Stimulated activated effector memory CD8-positive, alpha-beta T cell treated with anti-CD3 and anti-CD28 coated beads, Interleukin-12 subunit alpha, Interleukin-12 subunit beta, amount 100 ng/mL, for 72 hours (primary cell): ENCODE measurements at regions not wholly inside any gene's neighbourhood (a gene's known extent, or its start where the extent isn't known, plus 50 kb on each side); places are given as distances from the start of the nearest gene placed in this dataset.
A peak's percentile ranks its signal among the peaks of the same experiment; 100 is the strongest.

Source experiments
- ATAC-seq: fragments of 150-1000 bp; cut with Tn5 transposase; 2 replicates; pipeline ENCODE4 v1.10.0; 2021
- DNase-seq, 2 donors: peaks; one replicate each; pipeline ENCODE4 v3.0.0; 2021 to 2022; ENCODE audit warnings: low spot score in 2 of 2
- H3K27ac Mint-ChIP-seq: one replicate; pipeline ENCODE4 v1.8.0; 2022; ENCODE audit warnings: mild to moderate bottlenecking, mixed read lengths
- H3K36me3 Mint-ChIP-seq: one replicate; pipeline ENCODE4 v1.8.0; 2022; ENCODE audit warnings: mild to moderate bottlenecking, mixed read lengths
- H3K4me1 Mint-ChIP-seq: one replicate; pipeline ENCODE4 v1.8.0; 2022; ENCODE audit warnings: mixed read lengths
- H3K4me3 Mint-ChIP-seq: one replicate; pipeline ENCODE4 v1.8.0; 2022; ENCODE audit warnings: mild to moderate bottlenecking, mixed read lengths
- H3K9me3 Mint-ChIP-seq: one replicate; pipeline ENCODE4 v1.8.0; 2022; ENCODE audit warnings: mixed read lengths

GRCh38 chr4:177555007-177555574, 112.9 kb upstream of the AGA start:
- Mint-ChIP-seq H3K27ac (no peak overlapping the region), H3K36me3 (no peaks in the 10 kb centered on the region), H3K4me1 (no peaks in the 10 kb centered on the region), H3K4me3 (no peak overlapping the region), H3K9me3 (no peaks in the 10 kb centered on the region)
- ATAC-seq: no peak
- DNase-seq: peak in 1 of 2 donors; percentile 50

DNA sequence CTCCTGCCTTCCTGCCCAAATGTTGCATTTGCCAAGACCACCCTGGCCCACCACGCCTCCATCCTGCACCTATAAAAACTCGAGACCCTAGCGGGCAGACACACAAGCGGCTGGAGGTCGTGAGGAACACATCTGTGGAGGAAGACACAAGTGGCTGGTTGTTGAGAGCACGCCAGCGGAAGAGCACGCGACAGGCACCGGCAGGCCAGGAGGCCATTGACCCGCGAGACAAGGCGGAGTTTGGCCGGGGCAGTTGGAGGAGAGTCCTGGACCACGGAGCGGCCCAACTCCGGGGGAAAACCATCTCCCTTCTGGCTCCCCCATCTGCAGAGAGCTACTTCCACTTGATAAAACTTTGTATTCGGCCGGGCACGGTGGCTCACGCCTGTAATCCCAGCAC, 115.2 kb upstream of the AGA start:
- Mint-ChIP-seq H3K36me3 (no peaks in the 10 kb centered on the region), H3K4me3 (no peak overlapping the region), H3K4me1 (no peaks in the 10 kb centered on the region), H3K27ac (no peak overlapping the region), H3K9me3 (no peaks in the 10 kb centered on the region)
- ATAC-seq (no peak), DNase-seq (no peak)

DNA sequence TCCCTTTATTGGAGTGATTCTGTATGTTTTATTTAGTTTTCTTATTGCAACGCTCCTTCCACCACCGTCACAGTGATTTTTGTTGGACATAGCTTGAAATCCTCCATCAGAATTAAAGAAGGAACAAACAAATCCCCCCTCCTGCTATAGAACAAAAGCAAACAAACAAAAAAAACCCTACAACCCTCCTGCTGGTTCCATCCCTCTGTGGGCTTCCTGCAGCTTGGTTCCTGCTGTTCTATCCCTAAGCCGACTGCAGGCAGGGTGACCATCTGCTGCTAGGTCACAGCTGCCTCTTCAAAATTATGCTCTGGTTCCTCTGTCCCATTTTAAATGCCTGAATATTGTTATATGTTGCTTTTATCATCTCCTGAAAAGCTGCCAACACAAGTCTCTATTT, 116.8 kb upstream of the AGA start:
- H3K9me3 Mint-ChIP-seq: no peaks in the 10 kb centered on the region
- H3K36me3 Mint-ChIP-seq: no peaks in the 10 kb centered on the region
- no peak for ATAC-seq
- H3K27ac Mint-ChIP-seq: no peak overlapping the region
- H3K4me3 Mint-ChIP-seq: no peak overlapping the region
- H3K4me1 Mint-ChIP-seq: no peaks in the 10 kb centered on the region
- no peak for DNase-seq

- ATAC-seq: no peak
- no peak for DNase-seq
- H3K27ac Mint-ChIP-seq: no peak overlapping the region
Observed at GRCh38 chr4:177562163-177562562, 119.9 kb upstream of the AGA start.

DNA sequence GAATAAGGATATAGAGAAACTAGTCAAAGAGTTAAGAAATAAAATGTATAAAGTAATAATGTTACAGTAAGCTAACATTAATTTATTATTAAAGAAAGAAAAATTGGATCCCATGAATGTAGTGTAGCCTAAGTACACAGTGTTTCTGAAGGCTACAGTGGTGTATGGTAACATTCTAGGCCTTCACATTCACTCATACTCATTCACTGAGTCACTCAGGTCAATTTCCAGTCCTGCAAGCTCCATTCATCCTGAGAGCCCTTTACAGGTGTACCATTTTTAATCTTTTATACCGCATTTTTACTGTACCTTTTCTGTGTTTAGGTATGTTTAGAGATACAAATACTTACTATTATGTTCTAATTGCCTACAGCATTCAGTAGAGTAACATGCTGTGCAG, 120.6 kb upstream of the AGA start:
- H3K4me3 Mint-ChIP-seq: no peak overlapping the region
- no peak for ATAC-seq
- no peak overlapping the region for H3K27ac Mint-ChIP-seq
- no peaks in the 10 kb centered on the region for H3K9me3 Mint-ChIP-seq
- H3K4me1 Mint-ChIP-seq: no peaks in the 10 kb centered on the region
- H3K36me3 Mint-ChIP-seq: no peaks in the 10 kb centered on the region
- DNase-seq: no peak

More at GRCh38 chr4:177562163-177562562, 119.9 kb upstream of the AGA start:
- Mint-ChIP-seq H3K4me3 (no peak overlapping the region), H3K36me3 (no peaks in the 10 kb centered on the region), H3K9me3 (no peaks in the 10 kb centered on the region), H3K4me1 (no peaks in the 10 kb centered on the region)

DNA sequence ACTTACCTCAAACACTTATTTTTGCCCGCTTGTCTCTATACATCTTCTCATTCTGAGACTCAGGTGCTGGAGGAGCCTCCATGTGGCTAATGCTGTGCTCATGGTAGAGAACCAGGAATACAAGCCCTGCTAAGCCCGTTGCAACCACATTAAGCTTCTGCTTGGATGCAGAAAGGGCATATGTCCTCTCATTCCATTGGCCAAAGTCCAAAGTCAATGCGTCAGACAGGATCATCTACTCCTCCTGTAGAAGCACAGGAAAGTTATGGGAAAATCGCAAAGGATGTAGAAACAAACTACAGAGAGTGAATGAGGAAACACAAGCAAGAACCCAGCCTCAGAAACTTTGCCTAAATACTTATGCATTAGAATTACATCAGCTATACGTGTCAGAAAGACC, 124.5 kb upstream of the AGA start:
- no peaks in the 10 kb centered on the region for H3K4me1 Mint-ChIP-seq
- H3K27ac Mint-ChIP-seq: no peak overlapping the region
- no peaks in the 10 kb centered on the region for H3K36me3 Mint-ChIP-seq
- no peak for DNase-seq
- no peaks in the 10 kb centered on the region for H3K9me3 Mint-ChIP-seq
- H3K4me3 Mint-ChIP-seq: no peak overlapping the region
- ATAC-seq: no peak

- Mint-ChIP-seq H3K4me3 (no peak overlapping the region), H3K27ac (no peak overlapping the region), H3K9me3 (no peaks in the 10 kb centered on the region), H3K4me1 (no peaks in the 10 kb centered on the region), H3K36me3 (no peaks in the 10 kb centered on the region)
- DNase-seq (no peak), ATAC-seq (no peak)
Observed at GRCh38 chr4:177568931-177569330, 126.7 kb upstream of the AGA start.

DNA sequence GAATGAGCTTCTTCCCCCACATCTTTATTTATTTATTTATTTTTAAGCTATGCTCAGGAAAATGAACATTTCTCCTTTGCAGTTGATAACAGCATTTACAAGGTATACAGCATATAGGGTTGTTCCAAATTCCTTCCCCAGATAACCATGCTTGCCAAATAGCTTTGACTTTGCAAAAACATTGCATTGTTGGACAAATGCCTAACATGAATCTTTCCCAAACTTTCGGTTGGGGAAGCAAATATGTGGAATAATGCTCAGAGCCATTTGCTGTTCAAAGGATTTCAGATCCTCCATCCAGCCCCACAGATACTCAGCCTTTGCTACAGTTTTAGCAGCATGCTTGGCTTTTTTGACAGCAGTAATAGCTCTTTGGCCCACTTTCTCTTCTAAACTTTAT, 127.2 kb upstream of the AGA start:
- no peak for ATAC-seq
- H3K9me3 Mint-ChIP-seq: no peaks in the 10 kb centered on the region
- no peaks in the 10 kb centered on the region for H3K36me3 Mint-ChIP-seq
- H3K27ac Mint-ChIP-seq: no peak overlapping the region
- no peak for DNase-seq
- H3K4me3 Mint-ChIP-seq: no peak overlapping the region
- H3K4me1 Mint-ChIP-seq: no peaks in the 10 kb centered on the region

GRCh38 chr4:177573507-177573906, 131.3 kb upstream of the AGA start:
- H3K27ac Mint-ChIP-seq: no peak overlapping the region
- no peak overlapping the region for H3K4me3 Mint-ChIP-seq
- no peaks in the 10 kb centered on the region for H3K36me3 Mint-ChIP-seq
- no peak for ATAC-seq
- H3K9me3 Mint-ChIP-seq: no peaks in the 10 kb centered on the region
- H3K4me1 Mint-ChIP-seq: no peaks in the 10 kb centered on the region
- no peak for DNase-seq

DNA sequence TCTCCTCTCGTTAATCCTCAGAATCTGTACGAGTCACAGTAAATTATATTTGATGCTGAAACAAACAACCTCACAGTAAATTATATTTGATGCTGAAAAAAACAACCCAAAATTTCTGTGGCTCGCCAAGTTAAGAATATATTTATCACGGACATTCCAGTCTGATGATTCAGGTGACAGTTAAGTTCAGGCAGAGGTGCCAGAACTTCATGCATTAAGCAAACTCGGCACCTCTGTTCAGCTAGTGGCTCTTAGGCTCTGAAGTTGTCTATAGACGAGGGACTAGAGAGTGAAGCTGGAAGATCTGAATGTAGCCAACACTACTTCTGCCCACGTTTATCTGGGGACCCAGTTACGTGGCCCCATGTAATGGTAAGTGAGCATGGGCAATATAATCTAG, 132.2 kb upstream of the AGA start:
- no peak overlapping the region for H3K27ac Mint-ChIP-seq
- ATAC-seq: no peak
- H3K4me1 Mint-ChIP-seq: no peaks in the 10 kb centered on the region
- no peaks in the 10 kb centered on the region for H3K9me3 Mint-ChIP-seq
- H3K36me3 Mint-ChIP-seq: no peaks in the 10 kb centered on the region
- no peak for DNase-seq
- H3K4me3 Mint-ChIP-seq: no peak overlapping the region

- Mint-ChIP-seq H3K27ac (no peak overlapping the region), H3K4me1 (no peaks in the 10 kb centered on the region), H3K9me3 (no peaks in the 10 kb centered on the region), H3K36me3 (no peaks in the 10 kb centered on the region), H3K4me3 (no peak overlapping the region)
- DNase-seq: no peak
- ATAC-seq: no peak
Observed at GRCh38 chr4:177579649-177580048, 137.4 kb upstream of the AGA start.

- no peak for ATAC-seq
- H3K4me3 Mint-ChIP-seq: no peak overlapping the region
Observed at GRCh38 chr4:177582992-177583391, 140.8 kb upstream of the AGA start.

GRCh38 chr4:177587989-177588388, 145.8 kb upstream of the AGA start:
- no peak overlapping the region for H3K4me3 Mint-ChIP-seq
- H3K27ac Mint-ChIP-seq: no peak overlapping the region
- no peaks in the 10 kb centered on the region for H3K36me3 Mint-ChIP-seq
- H3K4me1 Mint-ChIP-seq: no peaks in the 10 kb centered on the region
- no peaks in the 10 kb centered on the region for H3K9me3 Mint-ChIP-seq
- DNase-seq (no peak), ATAC-seq (no peak)

More at GRCh38 chr4:177582992-177583391, 140.8 kb upstream of the AGA start:
- H3K27ac Mint-ChIP-seq: no peak overlapping the region
- no peaks in the 10 kb centered on the region for H3K36me3 Mint-ChIP-seq
- DNase-seq: no peak
- no peaks in the 10 kb centered on the region for H3K4me1 Mint-ChIP-seq
- no peaks in the 10 kb centered on the region for H3K9me3 Mint-ChIP-seq

GRCh38 chr4:177595386-177595785, 153.1 kb upstream of the AGA start:
- ATAC-seq (no peak), DNase-seq (no peak)
- Mint-ChIP-seq H3K4me3 (no peak overlapping the region), H3K36me3 (no peaks in the 10 kb centered on the region), H3K9me3 (no peaks in the 10 kb centered on the region), H3K27ac (no peak overlapping the region), H3K4me1 (no peaks in the 10 kb centered on the region)

- no peaks in the 10 kb centered on the region for H3K9me3 Mint-ChIP-seq
Observed at GRCh38 chr4:177596035-177596434, 153.8 kb upstream of the AGA start.

GRCh38 chr4:177596991-177597390, 154.8 kb upstream of the AGA start:
- no peak overlapping the region for H3K4me3 Mint-ChIP-seq
- H3K27ac Mint-ChIP-seq: no peak overlapping the region
- no peaks in the 10 kb centered on the region for H3K4me1 Mint-ChIP-seq
- H3K9me3 Mint-ChIP-seq: no peaks in the 10 kb centered on the region
- H3K36me3 Mint-ChIP-seq: no peaks in the 10 kb centered on the region
- ATAC-seq (no peak), DNase-seq (no peak)

More at GRCh38 chr4:177596035-177596434, 153.8 kb upstream of the AGA start:
- DNase-seq: peak in 1 of 2 donors; percentile 52
- no peaks in the 10 kb centered on the region for H3K4me1 Mint-ChIP-seq
- peak; percentile 95 for ATAC-seq
- no peak overlapping the region for H3K4me3 Mint-ChIP-seq
- H3K36me3 Mint-ChIP-seq: no peaks in the 10 kb centered on the region
- no peak overlapping the region for H3K27ac Mint-ChIP-seq

DNA sequence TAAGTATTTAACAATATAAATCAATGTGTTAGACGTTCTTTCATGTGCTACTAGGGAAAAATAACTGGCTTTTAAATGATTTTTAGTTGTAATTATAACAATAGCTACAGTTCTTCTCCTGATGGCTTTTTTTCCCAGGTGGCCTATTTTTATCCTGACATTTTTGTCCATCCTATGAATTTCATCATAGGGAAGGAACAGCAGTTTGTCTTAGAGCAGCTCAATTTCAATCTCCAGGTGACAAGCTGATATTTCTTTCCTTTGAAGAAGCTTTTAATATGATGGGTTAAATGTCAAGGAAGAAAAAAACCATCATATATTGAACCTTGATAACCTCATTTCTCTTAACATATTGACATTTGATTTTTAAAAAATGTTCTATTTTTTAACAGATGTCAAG, 163.0 kb upstream of the AGA start:
- ATAC-seq: no peak
- Mint-ChIP-seq H3K27ac (no peak overlapping the region), H3K36me3 (no peaks in the 10 kb centered on the region), H3K4me1 (no peaks in the 10 kb centered on the region), H3K4me3 (no peak overlapping the region), H3K9me3 (no peaks in the 10 kb centered on the region)
- DNase-seq: no peak
